ENCODE measurements at regions not wholly inside any gene's neighbourhood (a gene's known extent, or its start where the extent isn't known, plus 50 kb on each side); places are given as distances from the start of the nearest gene placed in this dataset.

DNA sequence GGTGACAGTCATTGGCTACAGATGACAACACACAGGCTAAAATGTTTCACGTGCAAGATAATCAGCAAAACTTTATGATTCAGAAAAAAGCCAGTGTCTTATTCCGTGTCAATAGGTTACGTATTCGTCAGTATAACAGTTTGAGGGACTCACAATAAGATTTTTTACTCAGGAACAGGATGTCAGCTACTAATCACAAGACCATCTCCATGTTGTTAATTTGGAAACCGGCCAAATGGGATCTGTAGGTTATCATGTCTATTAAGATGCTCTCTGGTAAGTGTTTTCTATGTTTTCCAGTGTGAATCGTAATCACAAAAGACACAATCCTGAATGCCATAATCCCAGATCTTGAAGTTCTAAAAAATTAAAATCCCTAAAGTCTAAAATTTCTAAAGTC is 197.3 kb downstream of the ETV1 start:
- Histone ChIP-seq H3K27me3 (ENCODE audit: control insufficient read depth in 3 of 3, insufficient read depth in 3 of 3, low read depth in 1 of 3, low read length in 3 of 3) (no peaks in the 10 kb centered on the region), H3K18ac (ENCODE audit: low read length) (no peak overlapping the region), H3K4me1 (ENCODE audit: control insufficient read depth in 2 of 2, insufficient read depth in 1 of 2, low read depth in 1 of 2, low read length in 2 of 2) (no peaks in the 10 kb centered on the region), H4K8ac (ENCODE audit: low read depth, low read length) (no peak overlapping the region), H3K9me3 (replicated peaks in 1 of 2; ENCODE audit: control insufficient read depth in 2 of 2, insufficient read depth in 1 of 2, low read depth in 1 of 2, low read length in 2 of 2) (no peaks in the 10 kb centered on the region), H3K4ac (ENCODE audit: low read length) (no peak overlapping the region), H3K79me1 (ENCODE audit: low read depth, low read length) (no peaks in the 10 kb centered on the region), H3K14ac (ENCODE audit: low read length) (no peak overlapping the region), H2BK15ac (ENCODE audit: low read length) (no peak overlapping the region), H2AK5ac (ENCODE audit: low read depth, low read length) (no peak overlapping the region), H2BK120ac (ENCODE audit: low read depth, low read length) (no peak overlapping the region), H3K4me2 (ENCODE audit: insufficient read depth, low read length, poor library complexity, severe bottlenecking) (no peak overlapping the region), H4K91ac (ENCODE audit: low read depth, low read length, poor library complexity) (no peak overlapping the region), H2AFZ (ENCODE audit: low read length) (no peak overlapping the region), H3K4me3 (ENCODE audit: low read length in 2 of 2) (no peak overlapping the region), H3K36me3 (replicated peaks in 1 of 2; ENCODE audit: control insufficient read depth in 2 of 2, insufficient read depth in 2 of 2, low read length in 2 of 2) (no peaks in the 10 kb centered on the region), H2BK5ac (ENCODE audit: low read length) (no peak overlapping the region), H2BK12ac (ENCODE audit: low read length) (no peak overlapping the region), H3K23ac (ENCODE audit: low read depth, low read length, poor library complexity) (no peak overlapping the region), H3K27ac (replicated peaks; ENCODE audit: low read length) (no peak overlapping the region), H3K9ac (ENCODE audit: low read depth, low read length, poor library complexity) (no peak overlapping the region)
- no peak for DNase-seq (ENCODE audit: low spot score)
- no CpG with 5 or more reads among the region's 6 CpGs for whole genome bisulfite sequencing, 2 donors (ENCODE audit: extremely low coverage in 2 of 2, insufficient read length in 2 of 2, insufficient replicate concordance in 1 of 2)

DNA sequence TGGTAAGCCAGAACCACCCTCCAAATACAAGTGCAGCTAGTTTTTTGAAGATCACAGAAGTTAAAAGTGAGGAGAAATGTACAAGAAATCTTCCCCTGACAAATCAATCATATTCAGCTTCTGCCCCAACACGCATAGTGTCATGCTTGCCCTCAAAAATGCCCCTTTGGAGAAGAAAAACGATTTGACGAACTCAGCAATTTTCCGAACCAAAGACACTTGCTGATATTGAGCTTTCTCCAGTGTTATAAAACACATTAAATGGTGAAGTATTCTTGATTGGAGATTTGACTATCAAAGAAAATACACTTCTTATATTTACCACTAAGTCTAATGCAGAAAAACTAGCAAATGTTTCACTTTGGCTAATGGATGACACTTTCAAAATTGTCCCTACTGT is 195.5 kb downstream of the ETV1 start:
- H2BK12ac ChIP-seq (ENCODE audit: low read length): no peak overlapping the region
- no peaks in the 10 kb centered on the region for H3K79me1 ChIP-seq (ENCODE audit: low read depth, low read length)
- no peak overlapping the region for H3K23ac ChIP-seq (ENCODE audit: low read depth, low read length, poor library complexity)
- H4K91ac ChIP-seq (ENCODE audit: low read depth, low read length, poor library complexity): no peak overlapping the region
- no peak overlapping the region for H2AK5ac ChIP-seq (ENCODE audit: low read depth, low read length)
- no peak overlapping the region for H3K18ac ChIP-seq (ENCODE audit: low read length)
- DNase-seq (ENCODE audit: low spot score): no peak
- H3K4ac ChIP-seq (ENCODE audit: low read length): no peak overlapping the region
- H3K9ac ChIP-seq (ENCODE audit: low read depth, low read length, poor library complexity): no peak overlapping the region
- H3K4me1 ChIP-seq (ENCODE audit: control insufficient read depth in 2 of 2, insufficient read depth in 1 of 2, low read depth in 1 of 2, low read length in 2 of 2): no peaks in the 10 kb centered on the region
- no peak overlapping the region for H2BK15ac ChIP-seq (ENCODE audit: low read length)
- no peak overlapping the region for H3K14ac ChIP-seq (ENCODE audit: low read length)
- H3K27me3 ChIP-seq (ENCODE audit: control insufficient read depth in 3 of 3, insufficient read depth in 3 of 3, low read depth in 1 of 3, low read length in 3 of 3): no peaks in the 10 kb centered on the region
- no peak overlapping the region for H3K4me3 ChIP-seq (ENCODE audit: low read length in 2 of 2)
- H2BK5ac ChIP-seq (ENCODE audit: low read length): no peak overlapping the region
- H3K27ac ChIP-seq (replicated peaks; ENCODE audit: low read length): no peak overlapping the region
- H4K8ac ChIP-seq (ENCODE audit: low read depth, low read length): no peak overlapping the region
- no peak overlapping the region for H2BK120ac ChIP-seq (ENCODE audit: low read depth, low read length)
- H3K9me3 ChIP-seq (replicated peaks in 1 of 2; ENCODE audit: control insufficient read depth in 2 of 2, insufficient read depth in 1 of 2, low read depth in 1 of 2, low read length in 2 of 2): no peaks in the 10 kb centered on the region
- no peaks in the 10 kb centered on the region for H3K36me3 ChIP-seq (replicated peaks in 1 of 2; ENCODE audit: control insufficient read depth in 2 of 2, insufficient read depth in 2 of 2, low read length in 2 of 2)
- no peak overlapping the region for H2AFZ ChIP-seq (ENCODE audit: low read length)
- no CpG with 5 or more reads among the region's 4 CpGs for WGBS, 2 donors (ENCODE audit: extremely low coverage in 2 of 2, insufficient read length in 2 of 2, insufficient replicate concordance in 1 of 2)
- no peak overlapping the region for H3K4me2 ChIP-seq (ENCODE audit: insufficient read depth, low read length, poor library complexity, severe bottlenecking)

DNA sequence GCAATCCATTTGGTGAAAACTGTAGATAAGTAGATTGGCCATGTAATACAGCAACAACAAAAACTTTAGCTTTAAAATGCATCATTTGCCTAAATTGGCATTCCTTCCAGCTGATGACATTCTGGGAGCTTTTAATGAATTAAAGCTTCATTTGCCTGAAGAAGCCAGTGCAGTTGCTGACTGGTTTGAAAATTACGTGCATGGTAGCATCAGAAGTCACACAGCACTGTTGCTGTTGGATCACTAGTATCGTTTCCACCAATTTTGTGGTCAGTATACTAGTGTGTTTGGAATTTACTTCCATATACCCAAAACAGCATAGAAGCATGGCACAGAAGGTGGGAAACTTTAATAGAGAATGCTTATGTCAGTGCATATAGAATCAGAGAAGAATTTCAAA is 194.9 kb downstream of the ETV1 start:
- no peaks in the 10 kb centered on the region for H3K4me1 ChIP-seq (ENCODE audit: control insufficient read depth in 2 of 2, insufficient read depth in 1 of 2, low read depth in 1 of 2, low read length in 2 of 2)
- no peak for DNase-seq (ENCODE audit: low spot score)
- H2BK120ac ChIP-seq (ENCODE audit: low read depth, low read length): no peak overlapping the region
- no peak overlapping the region for H3K4me2 ChIP-seq (ENCODE audit: insufficient read depth, low read length, poor library complexity, severe bottlenecking)
- no peak overlapping the region for H3K4me3 ChIP-seq (ENCODE audit: low read length in 2 of 2)
- no peak overlapping the region for H4K8ac ChIP-seq (ENCODE audit: low read depth, low read length)
- no peak overlapping the region for H2BK5ac ChIP-seq (ENCODE audit: low read length)
- no peak overlapping the region for H2AFZ ChIP-seq (ENCODE audit: low read length)
- H3K9me3 ChIP-seq (replicated peaks in 1 of 2; ENCODE audit: control insufficient read depth in 2 of 2, insufficient read depth in 1 of 2, low read depth in 1 of 2, low read length in 2 of 2): no peaks in the 10 kb centered on the region
- H3K9ac ChIP-seq (ENCODE audit: low read depth, low read length, poor library complexity): no peak overlapping the region
- no peaks in the 10 kb centered on the region for H3K27me3 ChIP-seq (ENCODE audit: control insufficient read depth in 3 of 3, insufficient read depth in 3 of 3, low read depth in 1 of 3, low read length in 3 of 3)
- H3K4ac ChIP-seq (ENCODE audit: low read length): no peak overlapping the region
- H3K14ac ChIP-seq (ENCODE audit: low read length): no peak overlapping the region
- no peak overlapping the region for H3K27ac ChIP-seq (replicated peaks; ENCODE audit: low read length)
- no peak overlapping the region for H2AK5ac ChIP-seq (ENCODE audit: low read depth, low read length)
- H2BK15ac ChIP-seq (ENCODE audit: low read length): no peak overlapping the region
- no CpG with 5 or more reads among the region's 2 CpGs for WGBS, 2 donors (ENCODE audit: extremely low coverage in 2 of 2, insufficient read length in 2 of 2, insufficient replicate concordance in 1 of 2)
- no peaks in the 10 kb centered on the region for H3K36me3 ChIP-seq (replicated peaks in 1 of 2; ENCODE audit: control insufficient read depth in 2 of 2, insufficient read depth in 2 of 2, low read length in 2 of 2)
- no peak overlapping the region for H2BK12ac ChIP-seq (ENCODE audit: low read length)
- no peak overlapping the region for H3K18ac ChIP-seq (ENCODE audit: low read length)
- no peak overlapping the region for H3K23ac ChIP-seq (ENCODE audit: low read depth, low read length, poor library complexity)
- no peaks in the 10 kb centered on the region for H3K79me1 ChIP-seq (ENCODE audit: low read depth, low read length)
- no peak overlapping the region for H4K91ac ChIP-seq (ENCODE audit: low read depth, low read length, poor library complexity)

GRCh38 chr7:13797545-13797944 is 191.9 kb downstream of the ETV1 start:
- H3K79me1 ChIP-seq (ENCODE audit: low read depth, low read length): no peaks in the 10 kb centered on the region
- no peak overlapping the region for H4K91ac ChIP-seq (ENCODE audit: low read depth, low read length, poor library complexity)
- H3K9ac ChIP-seq (ENCODE audit: low read depth, low read length, poor library complexity): no peak overlapping the region
- no peak overlapping the region for H2BK120ac ChIP-seq (ENCODE audit: low read depth, low read length)
- H2AK5ac ChIP-seq (ENCODE audit: low read depth, low read length): no peak overlapping the region
- no peak overlapping the region for H3K4ac ChIP-seq (ENCODE audit: low read length)
- no peak overlapping the region for H2BK12ac ChIP-seq (ENCODE audit: low read length)
- no peak overlapping the region for H3K14ac ChIP-seq (ENCODE audit: low read length)
- H4K8ac ChIP-seq (ENCODE audit: low read depth, low read length): no peak overlapping the region
- no peaks in the 10 kb centered on the region for H3K36me3 ChIP-seq (replicated peaks in 1 of 2; ENCODE audit: control insufficient read depth in 2 of 2, insufficient read depth in 2 of 2, low read length in 2 of 2)
- H3K9me3 ChIP-seq (replicated peaks in 1 of 2; ENCODE audit: control insufficient read depth in 2 of 2, insufficient read depth in 1 of 2, low read depth in 1 of 2, low read length in 2 of 2): no peaks in the 10 kb centered on the region
- no peak overlapping the region for H3K27ac ChIP-seq (replicated peaks; ENCODE audit: low read length)
- H2AFZ ChIP-seq (ENCODE audit: low read length): no peak overlapping the region
- H2BK5ac ChIP-seq (ENCODE audit: low read length): no peak overlapping the region
- WGBS, 2 donors (ENCODE audit: extremely low coverage in 2 of 2, insufficient read length in 2 of 2, insufficient replicate concordance in 1 of 2): no CpG with 5 or more reads among the region's 1 CpG
- H2BK15ac ChIP-seq (ENCODE audit: low read length): no peak overlapping the region
- H3K4me3 ChIP-seq (ENCODE audit: low read length in 2 of 2): no peak overlapping the region
- H3K4me2 ChIP-seq (ENCODE audit: insufficient read depth, low read length, poor library complexity, severe bottlenecking): no peak overlapping the region
- H3K27me3 ChIP-seq (ENCODE audit: control insufficient read depth in 3 of 3, insufficient read depth in 3 of 3, low read depth in 1 of 3, low read length in 3 of 3): no peaks in the 10 kb centered on the region
- H3K18ac ChIP-seq (ENCODE audit: low read length): no peak overlapping the region
- no peak for DNase-seq (ENCODE audit: low spot score)
- no peak overlapping the region for H3K23ac ChIP-seq (ENCODE audit: low read depth, low read length, poor library complexity)
- H3K4me1 ChIP-seq (ENCODE audit: control insufficient read depth in 2 of 2, insufficient read depth in 1 of 2, low read depth in 1 of 2, low read length in 2 of 2): no peaks in the 10 kb centered on the region

Data from neuronal stem cell (in vitro differentiated cells).